A204.1 (cell line): ENCODE measurements at regions not wholly inside any gene's neighbourhood (a gene's known extent, or its start where the extent isn't known, plus 50 kb on each side); places are given as distances from the start of the nearest gene placed in this dataset.
"Not testable (repeated sequence)": the region's sequence is repeated elsewhere in the genome, so short reads cannot be mapped to it uniquely, and the experiment has no call there.

ENCODE experiments used
- FAIRE-seq: peaks from 2 replicates; lab custom pipeline; 2012; peaks lifted over from hg19 to GRCh38; lab: Jason Lieb, UNC

DNA sequence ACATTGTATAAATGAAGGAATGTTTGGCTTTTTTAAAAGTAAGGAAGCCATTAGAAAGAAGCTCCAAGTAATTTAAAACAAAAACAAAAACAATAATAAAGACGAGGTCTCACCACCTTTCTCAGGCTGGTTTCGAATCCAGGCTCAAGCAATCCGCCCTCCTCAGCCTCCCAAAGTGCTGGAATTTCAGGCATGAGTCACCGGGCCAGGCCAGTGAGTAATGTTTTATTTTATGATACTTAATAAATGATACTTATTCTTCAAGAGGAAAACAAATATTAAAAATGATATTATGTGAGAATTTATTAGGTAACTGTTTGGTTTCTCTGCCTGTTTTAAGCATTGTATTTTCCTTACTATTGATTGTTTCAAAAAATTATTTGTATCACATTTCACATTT is 201.4 kb upstream of the BRINP3 start:
- FAIRE-seq, result peak; percentile 47

DNA sequence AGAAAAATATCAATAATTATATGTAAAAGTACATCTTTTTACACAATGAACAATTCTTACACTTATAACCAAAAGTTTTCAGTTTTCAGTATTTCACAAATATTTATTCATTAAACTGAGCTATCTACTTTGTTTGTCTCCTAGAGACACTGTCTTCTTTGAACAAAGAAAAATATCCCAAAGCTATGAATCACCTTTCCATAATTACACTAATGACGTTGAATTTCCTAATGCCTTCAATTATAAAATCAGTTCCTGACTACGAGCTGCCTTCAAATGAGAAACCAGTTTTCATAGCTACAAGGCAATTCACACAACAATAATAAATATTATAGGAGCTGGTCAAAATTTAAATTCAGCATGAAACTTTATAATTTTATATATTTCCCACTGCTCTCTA is 201.8 kb upstream of the BRINP3 start:
- FAIRE-seq, result no peak

DNA sequence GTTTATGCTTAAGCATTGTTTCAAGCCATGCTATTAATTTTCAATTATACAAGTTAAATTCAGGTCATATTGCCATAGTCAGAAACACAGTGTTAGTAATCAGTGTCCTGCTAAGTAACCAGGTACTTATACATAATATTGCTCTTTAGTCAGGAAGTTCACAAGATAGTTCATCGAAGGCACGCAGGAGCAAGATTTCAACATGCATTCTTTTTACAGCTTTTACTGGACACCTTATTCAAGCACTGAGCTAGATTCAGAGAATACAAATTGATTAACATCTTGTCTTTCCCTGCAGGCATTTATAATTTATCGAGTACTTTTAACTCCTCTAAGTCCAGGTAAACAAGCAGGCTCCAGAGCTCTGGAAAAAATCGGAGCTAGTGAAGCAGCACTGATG is 202.3 kb upstream of the BRINP3 start:
- FAIRE-seq, result no peak

DNA sequence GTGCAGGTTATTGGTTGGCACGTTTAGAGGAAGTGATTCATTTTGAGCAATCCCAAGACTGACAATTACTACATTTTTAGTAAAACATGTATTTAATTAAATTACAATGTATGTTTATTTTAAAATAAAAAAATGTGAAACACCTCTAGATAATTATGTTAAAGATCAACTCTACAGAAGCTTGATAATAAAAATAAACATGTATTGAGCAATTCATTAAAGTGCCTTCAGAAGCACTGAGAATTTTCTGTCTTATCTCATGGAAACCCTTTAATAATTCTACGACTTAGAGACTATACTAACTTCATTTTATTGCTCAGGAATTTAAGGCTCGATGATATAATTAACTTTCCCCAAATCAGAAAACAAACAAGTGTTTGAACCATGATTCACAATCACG is 208.0 kb upstream of the BRINP3 start:
- FAIRE-seq, result no peak

DNA sequence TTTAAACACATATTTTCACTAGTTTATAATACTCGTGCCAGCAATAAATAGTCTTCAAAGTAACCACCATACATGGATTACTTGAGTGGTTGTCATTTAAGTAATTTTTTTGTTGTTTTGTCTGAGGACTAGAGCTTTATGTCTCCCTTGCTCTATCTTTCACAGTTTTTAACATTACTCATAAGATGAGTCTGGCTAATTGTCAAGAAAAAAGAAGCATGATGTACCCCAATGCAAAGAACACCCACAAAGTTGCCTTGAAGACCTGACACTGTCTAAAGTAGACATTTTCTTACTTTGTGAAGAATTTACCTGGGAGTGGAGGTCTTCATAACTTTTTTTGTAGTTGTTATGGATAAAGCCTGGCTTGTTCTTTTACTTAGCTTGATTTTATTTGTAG is 210.4 kb upstream of the BRINP3 start:
- no peak for FAIRE-seq

DNA sequence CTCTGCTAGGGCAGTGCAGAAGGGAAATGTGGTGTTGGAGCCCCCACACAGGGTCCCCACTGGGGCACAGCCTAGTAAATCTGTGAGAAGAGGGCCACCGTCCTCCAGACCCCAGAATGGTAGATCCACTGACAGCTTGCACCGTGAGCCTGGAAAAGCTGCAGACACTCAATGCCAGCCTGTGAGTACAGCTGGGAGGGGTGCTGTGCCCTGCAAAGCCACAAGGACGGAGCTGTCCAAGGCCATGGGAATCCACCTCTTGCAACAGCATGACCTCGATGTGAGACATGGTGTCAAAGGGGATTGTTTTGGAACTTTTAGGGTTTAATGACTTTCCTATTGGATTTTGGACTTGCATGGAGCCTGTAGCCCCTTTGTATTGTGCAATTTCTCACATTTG is 220.8 kb upstream of the BRINP3 start:
- not testable (repeated sequence) for FAIRE-seq

DNA sequence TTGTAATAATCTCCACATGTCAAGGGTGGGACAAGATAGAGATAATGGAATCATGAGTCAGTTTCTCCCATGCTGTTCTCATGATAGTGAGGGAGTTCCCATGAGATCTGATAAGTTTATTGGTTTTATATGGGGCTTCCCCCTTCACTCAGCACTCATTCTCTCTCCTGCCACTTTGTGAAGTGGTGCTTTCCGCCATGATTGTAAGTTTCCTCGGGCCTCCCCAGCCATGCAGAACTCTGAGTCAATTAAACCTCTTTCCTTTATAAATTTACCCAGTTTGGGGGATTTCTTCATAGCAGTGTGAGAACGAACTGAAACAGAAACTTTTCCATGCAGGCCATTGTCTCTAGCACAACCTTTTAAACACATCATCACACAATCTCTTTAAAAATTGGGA is 221.5 kb upstream of the BRINP3 start:
- FAIRE-seq, result no peak

DNA sequence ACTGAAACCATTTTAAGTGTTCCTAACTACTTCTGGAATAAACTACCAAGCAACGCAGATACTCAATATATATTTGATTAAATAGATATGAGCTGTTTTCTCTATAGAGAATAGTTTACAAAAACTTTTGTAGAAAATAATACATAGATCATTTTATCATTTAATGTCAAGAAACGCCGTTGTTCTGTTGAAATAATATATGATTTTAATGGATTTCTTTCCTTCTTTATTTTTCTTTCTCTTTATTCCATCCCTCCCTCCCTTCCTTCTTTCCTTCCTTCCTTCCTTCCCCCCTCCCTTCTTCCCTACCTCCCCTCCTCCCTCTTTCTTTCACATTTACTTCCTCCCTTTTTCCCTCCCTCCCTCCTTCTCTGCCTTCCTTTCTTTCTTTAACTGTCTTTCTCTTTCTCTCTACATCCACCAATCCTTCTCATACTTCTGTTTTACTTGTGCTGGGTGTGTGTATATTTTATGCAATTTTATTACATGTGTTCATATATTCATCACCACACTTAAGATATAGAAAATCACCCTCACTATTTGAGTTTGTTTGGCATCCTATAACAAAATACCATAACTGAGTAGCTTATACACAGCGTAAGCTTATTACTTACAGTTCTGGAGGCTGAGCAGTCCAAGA is 230.9 kb upstream of the BRINP3 start:
- no peak for FAIRE-seq

DNA sequence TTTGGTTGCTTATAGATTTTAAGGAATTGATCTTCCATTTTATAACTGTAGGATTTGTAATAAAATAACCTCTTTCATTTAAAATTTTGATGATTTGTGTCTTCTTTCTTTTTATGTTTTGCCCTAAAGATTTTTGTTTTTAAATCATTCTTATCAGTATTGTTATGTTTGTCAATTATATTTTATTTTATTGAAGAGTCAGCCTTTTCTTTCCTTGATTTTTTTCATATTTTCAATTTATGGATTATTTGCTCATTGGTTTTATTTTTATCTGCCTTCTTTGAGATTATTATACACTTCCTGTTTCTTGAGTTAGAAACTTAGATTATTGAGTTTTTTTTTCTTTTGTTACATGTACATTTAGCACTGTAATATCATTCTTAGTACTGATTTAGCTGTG is 233.4 kb upstream of the BRINP3 start:
- FAIRE-seq, result peak; percentile 57

DNA sequence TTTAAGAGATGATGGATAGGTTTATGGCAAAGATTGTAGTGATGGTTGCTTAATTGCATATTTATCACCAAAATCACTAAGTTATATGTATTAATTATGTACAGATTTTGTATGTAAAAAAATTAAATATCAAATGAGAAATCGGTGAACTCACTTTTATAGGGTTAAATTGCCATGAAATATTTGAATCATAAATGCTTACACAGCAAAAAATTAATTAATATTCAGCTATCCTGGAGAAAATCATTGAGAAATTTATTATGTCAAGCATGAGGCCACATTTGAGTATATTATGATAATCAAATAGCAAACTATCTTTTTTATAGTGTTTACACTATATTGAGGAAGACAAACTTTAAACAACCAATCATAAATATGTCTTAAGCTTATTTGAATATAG is 239.4 kb upstream of the BRINP3 start:
- no peak for FAIRE-seq

DNA sequence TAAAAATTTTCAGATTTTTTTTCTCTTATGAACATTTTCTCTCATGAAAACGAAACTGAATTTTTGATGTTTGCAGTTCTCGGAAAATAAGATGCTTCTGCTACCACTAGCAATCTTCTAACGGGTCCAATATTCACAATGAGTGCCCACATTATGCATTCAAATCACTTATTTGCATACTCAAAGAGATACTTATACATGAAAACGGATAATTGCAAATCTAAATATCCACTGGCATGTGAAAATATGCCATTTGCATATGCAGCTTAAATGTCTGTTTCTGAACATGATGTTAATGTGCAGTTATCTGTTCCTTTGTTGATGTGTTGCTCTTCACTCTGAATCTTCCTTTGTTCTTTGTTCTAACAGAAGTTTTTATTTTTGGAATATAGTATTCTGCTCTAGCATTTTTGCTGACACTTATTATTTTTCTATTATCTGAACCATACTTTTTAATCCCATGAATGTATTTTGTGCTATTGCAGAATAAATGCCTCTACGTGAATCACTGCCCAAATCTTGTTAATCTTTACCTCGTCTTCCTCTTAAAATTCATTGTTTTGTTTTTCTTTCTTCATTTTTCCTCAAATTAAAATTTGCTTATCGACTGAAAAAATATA is 259.4 kb upstream of the BRINP3 start:
- FAIRE-seq, result no peak

DNA sequence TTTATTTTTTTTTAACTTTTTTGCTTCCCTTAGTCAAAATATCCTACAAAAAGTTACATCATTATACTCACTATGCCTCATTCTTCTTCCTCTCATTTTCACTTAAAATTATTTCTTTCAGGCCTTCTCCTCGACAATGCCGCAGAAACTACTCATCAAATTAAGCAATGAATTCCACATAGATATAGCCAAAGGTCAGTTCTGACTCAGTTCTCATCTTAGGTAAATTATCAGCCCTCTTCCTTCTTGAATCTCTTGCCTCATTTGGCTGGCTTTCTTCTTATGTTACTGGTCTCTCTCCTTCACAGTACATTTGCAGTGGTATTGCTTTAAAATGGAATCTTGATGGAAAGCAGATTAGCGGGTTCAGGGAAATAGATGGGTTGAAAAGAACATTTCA is 260.7 kb upstream of the BRINP3 start:
- no peak for FAIRE-seq

DNA sequence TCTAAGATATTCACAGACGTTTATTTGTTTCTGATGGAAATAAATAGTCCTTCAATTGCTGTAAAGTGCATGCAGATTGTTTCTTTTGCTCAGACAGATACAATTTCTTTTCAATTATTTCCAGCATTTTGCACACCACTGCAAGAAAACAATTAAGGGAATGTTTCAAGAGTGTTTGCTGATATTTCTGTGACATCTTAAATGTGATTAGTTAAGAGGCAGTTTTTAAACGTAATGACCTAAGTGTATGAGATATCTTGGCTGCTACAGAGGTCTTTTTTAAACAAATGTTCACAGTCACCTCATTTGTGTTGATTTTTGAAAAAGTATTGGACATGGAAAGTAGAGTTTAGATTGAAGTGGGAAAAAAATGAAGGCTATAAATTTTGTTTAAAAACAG is 262.3 kb upstream of the BRINP3 start:
- no peak for FAIRE-seq

DNA sequence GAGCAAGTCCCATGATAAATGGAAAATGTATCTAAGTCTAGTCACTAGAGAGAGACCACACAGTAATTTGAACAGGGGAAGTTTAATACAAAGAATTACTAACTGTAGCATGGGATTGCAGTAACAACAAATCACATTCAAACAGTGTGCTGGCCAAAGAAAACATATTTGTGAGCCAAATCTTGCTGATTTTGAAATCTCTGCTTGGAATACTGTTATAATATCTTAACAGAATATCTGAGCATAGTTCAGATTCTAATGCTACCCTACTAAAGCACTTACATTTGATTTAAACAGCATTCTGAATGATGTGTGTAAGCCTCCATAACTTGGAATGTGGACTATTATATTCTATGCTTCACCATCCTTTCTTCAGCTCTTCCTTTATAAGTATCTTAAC is 270.0 kb upstream of the BRINP3 start:
- no peak for FAIRE-seq

DNA sequence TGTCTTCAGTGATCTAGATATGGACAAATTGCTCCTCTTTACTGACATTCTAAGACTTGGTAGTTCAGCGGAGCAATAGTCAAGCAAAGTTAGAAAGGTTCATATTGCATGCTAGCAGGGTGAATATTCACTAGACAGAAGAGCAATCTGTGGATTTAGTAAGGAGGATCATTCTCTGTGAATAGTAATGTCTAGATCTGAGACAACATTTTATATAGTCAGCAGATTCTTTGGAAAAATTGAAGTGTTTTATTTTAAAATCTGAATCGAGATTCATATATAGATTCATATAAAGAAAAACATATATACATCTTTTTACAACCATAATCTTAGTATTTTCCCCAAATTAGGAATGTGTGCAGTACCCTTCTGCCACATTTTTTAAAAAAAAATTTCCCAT is 274.5 kb upstream of the BRINP3 start:
- FAIRE-seq, result no peak

DNA sequence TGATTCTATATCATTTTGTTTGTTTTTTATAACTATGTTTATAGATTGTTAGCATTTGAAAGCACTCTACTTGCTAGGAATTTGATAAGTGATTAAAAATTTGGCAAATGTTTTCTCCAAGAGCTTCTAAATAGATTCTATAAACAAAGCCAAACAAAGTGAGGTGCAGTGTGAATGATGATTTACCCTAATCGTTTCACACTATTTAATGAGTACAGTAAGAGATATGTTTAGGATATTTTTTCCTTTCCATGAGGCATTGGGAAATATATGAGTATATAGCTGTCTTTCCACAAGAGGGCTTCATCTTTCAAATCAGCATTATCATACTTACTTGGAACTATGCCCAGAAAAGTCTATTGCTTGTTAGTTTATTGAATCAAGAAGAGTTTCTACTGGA is 277.0 kb upstream of the BRINP3 start:
- FAIRE-seq, result no peak

DNA sequence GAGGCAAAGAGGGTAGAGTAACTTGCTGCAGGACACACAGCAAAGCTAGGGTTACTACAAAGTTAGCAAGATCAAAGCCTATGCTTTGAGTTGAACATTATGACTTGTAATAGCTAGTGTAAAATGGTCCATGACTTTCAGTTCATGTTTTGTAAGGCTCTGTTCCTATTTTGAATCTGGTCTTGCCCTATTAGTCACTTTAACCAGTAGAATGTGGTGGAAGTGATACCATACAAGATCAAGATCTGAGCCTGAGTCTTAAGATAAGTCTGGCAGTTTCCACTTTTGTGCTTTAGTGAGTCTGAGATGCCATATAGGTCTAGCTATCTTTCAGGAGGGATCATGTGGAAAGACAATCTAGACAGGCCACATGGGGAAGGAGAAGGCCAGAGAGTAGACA is 282.1 kb upstream of the BRINP3 start:
- FAIRE-seq, result no peak

DNA sequence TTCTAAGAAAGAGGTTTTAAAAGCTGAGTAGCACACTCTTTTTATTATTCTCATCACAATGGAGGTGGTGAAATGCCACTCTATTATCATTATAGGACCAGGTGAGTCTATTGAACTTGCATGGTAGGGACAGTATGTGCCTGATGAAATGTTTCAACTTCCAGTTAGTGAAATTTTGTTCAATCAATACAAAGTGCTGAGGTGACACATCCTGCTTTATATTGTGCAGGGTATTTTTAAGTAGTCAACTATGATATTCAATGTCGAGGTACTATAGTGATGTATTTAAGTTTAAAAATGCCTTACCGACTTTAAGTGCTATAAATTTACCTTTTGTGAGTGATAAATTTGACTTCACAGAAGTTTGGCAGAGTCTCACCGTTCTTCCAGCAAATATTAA is 284.7 kb upstream of the BRINP3 start:
- FAIRE-seq, result no peak

DNA sequence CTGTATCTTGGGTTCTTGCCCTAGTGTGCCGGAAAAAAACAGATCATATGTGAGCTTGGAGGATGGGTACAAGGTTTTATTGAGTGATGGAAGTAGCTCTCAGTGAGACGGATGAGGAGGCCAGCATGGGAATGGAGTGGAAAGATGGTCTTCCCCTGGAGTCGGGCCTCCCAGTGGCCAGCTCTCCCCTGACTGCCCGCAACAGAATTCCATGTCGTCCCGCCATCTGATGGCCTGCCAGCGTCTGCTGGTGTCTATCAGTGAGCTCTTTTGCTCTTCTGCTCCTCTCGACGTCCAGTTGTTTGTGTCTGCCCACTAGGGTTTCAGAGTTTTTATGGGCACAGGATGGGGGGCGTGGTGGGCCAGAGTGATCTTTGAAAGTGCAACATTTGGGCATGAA is 315.2 kb upstream of the BRINP3 start:
- no peak for FAIRE-seq

DNA sequence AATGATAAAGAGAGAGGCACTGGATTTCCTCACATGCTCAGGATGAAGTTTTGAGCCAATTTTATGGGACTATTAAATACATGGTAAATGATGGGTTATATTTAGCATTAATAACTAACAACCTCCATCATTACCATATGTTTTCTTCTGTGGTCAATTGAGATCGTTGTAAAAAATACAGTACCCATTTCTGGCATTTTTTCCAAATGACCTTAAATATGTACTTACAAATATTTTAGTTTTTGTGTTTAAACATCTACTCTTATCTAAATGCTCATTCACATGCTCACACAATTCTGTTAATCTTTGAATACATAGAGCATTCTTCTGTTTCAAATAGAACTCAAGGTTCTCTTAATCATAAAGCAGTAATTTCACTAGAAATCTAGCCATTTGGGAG is 330.0 kb upstream of the BRINP3 start:
- no peak for FAIRE-seq

DNA sequence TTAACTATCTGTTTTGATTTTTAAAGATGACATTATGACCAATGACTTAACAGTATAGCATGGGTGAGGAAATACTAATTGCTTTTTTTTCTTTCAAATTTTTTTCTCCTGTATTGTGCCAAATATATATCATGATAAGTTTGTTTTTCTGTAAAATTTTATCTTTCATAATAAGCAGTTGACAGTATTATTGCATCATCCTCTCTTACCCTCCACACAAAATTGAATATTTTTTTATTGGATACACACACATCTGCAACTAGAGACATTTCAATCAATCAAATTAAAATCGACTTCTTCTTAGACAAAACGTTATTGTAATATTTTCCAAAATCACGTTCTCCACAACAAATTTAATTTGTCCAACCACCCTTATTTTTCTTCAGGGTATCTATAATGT is 330.4 kb upstream of the BRINP3 start:
- FAIRE-seq, result no peak

DNA sequence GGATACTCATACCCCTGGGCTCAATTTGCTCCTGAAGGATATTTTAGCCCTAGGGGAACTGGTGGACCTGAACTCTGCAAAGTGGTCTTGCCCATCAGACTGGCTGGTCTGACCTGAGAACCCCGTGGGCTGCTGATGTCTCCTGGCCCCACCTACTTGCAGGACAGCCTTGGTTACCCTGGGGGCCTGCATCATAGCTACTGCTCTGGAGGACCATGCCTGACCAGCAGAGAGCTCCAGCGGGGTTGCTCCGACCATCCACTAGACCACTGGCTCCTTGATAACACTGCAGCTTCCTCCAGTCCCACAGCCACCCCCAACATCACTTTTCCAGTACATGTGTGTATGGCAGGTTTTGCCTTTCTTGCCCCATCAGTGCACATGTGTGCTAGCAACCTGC is 331.6 kb upstream of the BRINP3 start:
- no peak for FAIRE-seq

DNA sequence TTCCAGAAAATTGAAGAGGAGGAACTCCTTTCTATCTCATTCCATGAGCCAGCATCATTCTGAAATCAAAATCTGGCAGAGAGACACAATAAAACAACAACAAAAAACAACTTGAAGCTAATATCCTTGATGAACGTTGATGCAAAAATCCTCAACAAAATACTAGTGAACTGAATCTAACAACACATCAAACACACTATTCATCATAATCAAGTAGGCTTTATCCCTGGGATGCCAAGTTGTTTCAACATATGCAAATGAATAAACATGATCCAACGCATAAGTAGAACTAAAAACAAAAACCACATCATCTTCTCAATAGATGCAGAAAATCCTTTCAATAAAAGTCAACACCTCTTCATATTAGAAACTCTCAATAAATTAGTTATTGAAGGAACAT is 335.3 kb upstream of the BRINP3 start:
- no peak for FAIRE-seq

DNA sequence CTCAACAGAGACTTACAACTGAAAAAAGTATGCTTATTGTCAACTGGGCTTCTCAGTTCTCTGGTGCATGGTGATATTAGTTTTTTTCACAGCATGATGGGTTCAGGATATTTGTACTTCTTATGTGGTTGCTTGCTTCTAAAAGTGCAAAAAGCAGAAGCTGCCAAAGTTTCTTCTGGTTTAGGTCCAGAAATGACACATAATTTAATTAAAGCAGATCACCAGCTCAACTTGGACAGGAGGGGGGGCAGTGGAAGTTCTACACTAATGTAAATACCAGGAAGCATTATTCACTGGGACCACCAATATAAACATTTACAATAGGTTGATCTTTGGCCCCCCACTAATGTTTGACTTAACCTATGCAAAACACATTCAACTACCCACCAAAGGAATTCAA is 354.8 kb upstream of the BRINP3 start:
- no peak for FAIRE-seq

DNA sequence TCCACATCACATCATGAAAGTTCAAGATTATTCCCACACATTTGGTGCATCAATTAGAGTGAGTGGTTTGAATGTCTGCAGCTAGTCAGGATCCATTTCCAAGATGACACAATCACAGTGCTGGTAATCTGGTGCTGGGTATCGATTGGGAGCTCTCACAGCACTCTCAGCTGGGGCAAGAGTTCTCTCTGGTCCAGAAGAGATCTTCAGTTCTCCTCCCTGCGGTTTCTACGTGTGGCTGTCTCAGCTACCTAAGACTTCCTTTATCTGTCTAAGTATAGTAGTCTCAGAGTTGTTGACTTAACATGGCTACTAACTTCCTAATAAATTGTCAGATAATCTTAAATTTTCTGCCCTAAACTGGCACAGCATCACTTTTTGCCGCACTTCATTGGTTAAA is 358.0 kb upstream of the BRINP3 start:
- FAIRE-seq, result no peak
